ENCODE measurements at regions not wholly inside any gene's neighbourhood (a gene's known extent, or its start where the extent isn't known, plus 50 kb on each side); places are given as distances from the start of the nearest gene placed in this dataset.

DNA sequence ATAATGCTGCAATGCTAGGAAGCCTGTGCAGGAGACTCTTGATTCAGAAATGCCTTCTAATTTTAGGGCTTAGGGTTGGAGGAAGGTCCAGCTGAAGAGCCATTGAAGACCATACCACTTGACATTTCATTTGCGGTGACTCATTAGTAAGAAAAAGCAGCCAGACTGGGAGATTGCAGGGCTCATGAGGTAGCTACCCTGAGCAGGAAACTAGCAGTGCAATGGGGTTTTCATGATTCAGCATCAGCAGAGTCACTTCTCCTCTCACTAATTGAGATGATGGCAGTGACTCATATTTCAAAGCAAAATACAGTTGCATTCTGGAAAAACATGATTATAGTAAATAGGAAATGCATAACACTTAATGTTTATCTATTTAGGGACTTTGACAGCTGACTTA, 434.1 kb downstream of the DNAJB9 start:
- DNase-seq: no peak

DNA sequence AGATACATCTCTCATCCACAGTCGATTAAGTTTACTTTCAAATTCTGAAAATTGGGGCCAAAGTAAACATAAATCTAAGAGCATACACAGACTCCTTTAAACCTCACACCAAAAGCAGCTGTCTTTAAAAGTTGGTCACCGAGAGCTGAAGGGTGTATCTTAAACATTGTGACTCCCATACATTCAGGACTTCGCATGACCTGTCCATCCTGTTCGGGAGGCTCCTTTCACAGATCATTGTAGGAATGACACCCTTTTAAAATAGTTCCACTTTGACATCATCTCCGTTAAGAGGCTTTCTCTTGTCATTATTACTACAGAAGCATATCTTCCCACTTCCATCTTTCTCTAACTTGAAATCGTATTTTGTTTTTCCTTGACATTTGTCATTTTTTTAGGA, 440.0 kb downstream of the DNAJB9 start:
- no peak for DNase-seq

DNA sequence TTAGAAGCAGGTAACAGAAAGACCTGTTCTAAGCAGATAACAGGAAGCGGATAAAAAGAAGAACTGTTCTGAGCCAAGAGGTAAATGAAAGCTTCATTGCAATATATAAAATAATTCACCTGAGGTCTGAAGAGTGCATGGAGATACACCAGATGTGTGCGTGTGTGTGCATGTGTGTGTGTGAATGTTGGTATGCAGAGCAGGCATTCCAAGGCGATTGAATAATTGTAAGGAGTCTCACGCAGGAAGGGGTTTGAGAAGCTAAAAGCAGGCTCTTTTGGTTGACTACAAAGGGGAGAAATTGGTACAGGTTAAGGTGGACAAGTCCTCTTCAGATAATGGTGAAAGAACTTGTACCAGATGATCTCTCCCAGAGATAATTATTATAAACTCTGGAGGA, 450.6 kb downstream of the DNAJB9 start:
- DNase-seq: no peak

DNA sequence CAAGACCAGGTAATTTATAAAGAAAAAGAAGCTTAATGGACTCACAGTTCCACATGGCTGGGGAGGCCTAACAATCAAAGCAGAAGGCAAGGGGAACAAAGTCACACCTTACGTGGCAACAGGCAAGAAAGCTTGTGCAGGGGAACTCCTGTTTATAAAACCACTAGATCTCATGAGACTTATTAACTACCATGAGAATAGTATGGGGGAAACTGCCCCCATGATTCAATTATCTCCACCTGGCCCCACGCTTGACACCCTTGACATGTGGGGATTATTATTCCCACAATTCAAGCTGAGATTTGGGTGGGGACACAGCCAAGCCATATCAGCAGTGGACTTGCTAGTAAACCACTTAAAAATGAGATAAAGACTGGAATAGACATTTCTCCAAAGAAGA, 451.7 kb downstream of the DNAJB9 start:
- no peak for DNase-seq

DNA sequence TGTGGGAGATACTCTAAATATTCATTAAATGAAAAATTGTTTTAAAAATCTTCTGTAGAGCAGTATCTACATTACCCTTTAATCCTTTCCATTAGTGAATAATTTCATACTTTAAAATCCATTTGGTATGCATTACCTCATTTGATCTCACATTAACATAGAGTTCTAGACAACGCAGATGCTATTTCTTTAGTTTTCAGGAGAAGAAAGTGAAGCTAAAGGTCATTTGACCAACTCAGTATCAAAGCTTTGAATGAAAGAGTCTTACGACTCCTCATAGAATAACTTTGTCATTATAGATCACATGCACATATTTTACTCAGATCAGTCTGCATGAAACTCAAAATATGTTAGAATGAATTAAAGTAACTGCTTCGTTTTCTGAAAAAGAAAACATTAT, 460.2 kb downstream of the DNAJB9 start:
- no peak for DNase-seq

DNA sequence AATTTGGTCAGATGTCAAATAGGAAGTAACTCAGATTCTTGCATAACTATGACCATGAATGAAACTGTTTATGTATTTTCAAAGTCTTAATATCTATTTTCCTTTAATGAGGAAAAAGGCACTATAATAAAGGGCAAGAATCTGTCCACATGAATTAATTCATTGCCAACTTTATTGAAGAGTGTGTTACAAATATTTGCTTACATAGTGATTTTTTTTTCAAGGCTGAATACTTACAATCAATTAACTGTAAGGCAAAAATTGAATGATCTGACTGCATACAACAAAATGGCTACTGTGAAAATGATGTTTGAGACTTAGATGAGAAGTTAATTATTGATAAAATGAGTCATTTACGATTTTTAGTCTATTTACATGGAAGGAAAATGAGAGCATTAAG, 475.0 kb downstream of the DNAJB9 start:
- no peak for DNase-seq

DNA sequence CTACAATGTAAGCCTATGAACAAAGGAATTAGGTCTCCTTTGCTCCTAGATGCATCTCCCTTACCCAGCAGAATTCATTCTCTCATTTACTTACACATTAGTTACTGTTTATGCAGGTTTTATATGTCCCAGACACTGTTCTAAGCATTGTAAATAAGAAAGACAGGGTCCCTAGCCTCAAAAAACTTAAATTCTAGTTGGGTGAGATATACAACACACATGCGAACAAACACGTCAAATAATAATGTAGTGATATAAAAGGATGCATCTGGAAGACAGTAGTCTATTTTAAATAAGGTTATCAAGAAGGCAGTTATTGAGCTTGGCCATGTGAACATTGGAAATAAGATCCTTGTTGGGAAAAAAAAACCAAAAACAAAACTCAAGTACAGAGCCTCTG, 479.7 kb downstream of the DNAJB9 start:
- DNase-seq: no peak

DNA sequence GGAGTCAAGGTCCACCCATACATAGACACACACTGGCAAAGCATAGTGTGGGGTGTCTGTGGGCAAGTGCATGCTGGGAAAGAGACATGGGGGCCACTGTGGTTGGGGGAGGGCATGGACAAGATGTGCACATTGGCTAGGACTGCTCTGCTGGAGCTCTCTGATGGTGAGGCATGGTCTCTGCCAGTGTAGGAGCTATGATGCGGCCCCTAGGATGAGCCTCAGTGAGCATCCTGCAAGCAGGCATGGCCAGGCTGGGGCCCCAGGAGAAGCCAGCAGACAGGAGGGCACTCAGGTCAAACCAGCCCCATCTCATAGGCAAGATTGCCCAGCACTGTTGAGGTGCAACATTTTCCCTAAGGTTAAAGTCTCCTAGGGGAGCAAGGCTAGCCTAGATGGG, 489.4 kb downstream of the DNAJB9 start:
- DNase-seq: no peak

DNA sequence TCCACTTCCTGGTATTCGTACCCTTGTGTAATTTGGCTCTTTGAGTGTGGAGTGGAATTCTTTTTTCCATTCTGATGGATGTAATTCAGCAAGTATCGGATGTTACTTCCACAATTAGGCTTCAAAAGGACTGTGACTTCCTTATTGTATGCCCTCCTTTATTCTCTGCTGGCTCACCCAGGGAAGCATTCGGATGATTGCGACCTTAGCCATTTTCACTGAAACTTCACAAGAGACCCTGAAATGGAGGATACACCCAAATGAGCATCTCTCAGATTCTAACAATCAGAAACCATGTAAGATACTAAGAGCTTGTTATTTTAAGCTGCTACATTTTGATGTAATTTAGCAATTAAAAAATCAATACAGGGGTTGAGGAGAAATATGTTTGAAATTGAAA, 493.1 kb downstream of the DNAJB9 start:
- DNase-seq: no peak

DNA sequence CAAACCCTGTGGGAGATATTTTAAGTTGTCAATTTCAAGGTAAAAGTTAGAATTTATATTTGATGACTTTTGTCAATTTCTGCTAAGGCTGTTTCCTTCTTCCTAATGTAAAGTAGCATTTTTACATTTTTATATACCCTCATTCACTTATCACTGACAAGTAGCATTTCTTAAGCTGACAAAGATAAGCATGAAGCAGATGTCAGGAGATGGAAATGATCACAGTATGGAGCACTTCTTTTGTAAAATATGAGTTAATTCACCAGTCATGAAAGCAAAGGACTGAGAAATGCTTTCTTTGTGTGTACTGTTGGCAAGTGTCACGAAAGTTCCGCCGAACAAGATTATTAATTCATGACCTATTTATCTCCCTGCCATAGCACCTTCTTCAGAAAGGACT, 503.9 kb downstream of the DNAJB9 start:
- DNase-seq: no peak

DNA sequence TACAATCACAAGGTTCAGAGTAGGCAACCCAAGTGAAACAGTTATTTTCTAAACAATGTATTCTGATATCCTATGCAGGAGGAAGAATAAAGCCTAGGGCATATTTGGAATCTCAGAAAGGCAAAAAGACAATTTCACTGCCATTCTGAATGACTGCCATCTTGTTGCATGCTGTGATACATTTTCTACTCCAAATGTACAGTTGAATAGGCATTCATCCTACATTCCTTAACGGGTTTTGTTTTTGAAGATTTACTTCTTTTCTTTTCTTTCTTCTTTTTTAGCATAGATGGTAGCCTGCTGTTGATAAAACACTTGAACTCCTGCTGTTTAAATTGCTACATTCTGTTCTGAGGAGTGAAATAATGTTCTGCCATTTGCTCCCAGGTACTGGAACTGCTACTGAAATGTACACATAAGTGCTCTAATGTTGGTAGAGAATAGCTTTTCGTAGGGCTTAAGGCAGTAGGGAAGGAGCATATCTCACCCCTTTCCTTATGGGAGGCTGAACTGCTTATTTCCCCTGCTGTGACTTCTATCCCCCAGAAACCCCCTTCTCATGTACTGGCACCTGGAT, 506.8 kb downstream of the DNAJB9 start:
- DNase-seq: no peak

DNA sequence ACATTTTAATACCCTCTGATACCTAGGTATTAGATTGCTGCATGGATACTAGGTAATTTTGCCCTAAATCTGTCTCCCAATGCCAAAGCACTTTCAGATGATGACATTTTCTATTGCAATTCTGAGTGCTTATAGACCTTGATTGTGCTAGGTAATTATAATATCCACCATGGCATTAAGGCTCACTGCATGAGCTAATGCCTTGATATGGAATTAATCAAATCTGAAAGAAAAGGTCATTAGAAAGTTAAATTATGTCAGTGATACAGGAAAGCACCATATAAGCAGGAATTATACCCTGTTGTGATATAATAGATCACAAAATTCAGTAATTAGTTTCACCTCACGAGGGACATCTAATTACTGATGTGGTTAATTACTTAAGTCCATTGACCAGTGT, 521.4 kb downstream of the DNAJB9 start:
- DNase-seq: no peak

DNA sequence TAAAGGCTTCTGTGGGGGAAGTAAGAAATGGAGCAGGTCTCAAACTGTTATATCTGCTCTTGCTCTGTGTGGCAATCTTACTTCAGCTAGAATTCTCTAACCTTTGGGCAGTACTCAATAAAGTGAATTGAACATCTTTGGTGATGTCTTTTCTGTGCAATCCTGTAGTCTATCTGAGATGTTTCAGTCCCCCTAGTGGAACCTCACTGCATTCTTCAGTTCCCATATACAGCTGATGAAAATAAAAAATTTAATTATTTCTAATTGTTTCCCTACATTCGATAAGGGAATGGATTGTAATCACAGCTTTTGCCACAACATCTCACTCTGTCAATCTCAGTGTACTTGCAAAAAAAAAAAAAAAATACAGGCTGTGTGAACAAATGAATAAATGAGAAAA, 522.6 kb downstream of the DNAJB9 start:
- DNase-seq: no peak

DNA sequence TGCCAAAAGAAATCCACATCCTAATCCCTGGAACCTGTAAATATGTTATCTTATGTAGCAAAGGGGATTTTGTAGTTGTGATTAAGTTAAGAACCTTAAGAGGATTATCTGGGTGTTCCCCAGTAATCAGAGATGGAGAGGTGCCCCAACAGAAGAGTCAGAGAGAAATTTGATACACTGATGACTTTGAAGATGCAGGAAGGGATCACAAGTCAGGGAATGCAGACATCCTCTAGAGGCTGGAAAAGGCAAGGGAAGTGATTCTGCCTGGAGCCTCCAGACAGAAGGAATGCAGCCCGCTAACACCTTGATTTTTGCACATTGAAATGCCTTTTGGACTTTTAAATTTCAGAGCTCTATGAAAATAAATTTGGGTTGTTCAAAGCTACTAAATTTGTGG, 531.7 kb downstream of the DNAJB9 start:
- DNase-seq: no peak

DNA sequence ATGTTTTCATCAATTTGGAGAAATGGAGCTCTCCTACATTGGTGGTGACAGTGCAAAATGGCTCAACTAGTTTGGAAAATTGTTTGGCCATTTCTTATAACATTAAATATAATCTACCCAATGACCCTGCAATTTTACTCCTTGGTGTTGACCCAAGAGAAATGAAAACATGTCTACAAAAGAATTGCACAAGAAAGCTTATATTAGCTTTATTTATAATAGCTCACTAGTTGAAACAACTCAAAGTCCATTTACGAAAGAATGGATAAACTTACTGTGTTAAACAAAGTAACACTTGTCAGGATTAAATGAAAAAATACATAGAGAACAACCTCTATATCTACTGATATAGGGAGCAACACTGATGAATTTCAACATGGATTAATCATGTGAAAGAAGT, 539.9 kb downstream of the DNAJB9 start:
- no peak for DNase-seq

DNA sequence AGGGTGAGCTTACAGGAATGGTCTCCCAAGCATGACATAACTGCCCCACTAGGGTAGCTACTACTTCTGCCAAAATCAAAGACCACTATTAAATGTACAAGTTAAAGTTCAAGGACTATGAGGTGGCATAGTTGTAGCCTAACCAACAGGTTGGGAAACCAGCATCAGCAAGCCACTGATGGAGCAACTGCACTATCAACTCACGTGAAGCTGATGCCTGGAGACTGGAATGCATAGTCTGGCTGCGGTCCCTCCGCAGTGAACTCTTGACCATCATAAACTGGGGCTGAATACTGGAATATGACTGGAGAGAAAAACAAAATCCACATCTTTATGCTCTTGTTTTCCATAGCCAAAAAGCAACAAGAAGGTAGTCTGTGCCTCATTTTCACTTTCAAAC, 541.4 kb downstream of the DNAJB9 start:
- DNase-seq: no peak

DNA sequence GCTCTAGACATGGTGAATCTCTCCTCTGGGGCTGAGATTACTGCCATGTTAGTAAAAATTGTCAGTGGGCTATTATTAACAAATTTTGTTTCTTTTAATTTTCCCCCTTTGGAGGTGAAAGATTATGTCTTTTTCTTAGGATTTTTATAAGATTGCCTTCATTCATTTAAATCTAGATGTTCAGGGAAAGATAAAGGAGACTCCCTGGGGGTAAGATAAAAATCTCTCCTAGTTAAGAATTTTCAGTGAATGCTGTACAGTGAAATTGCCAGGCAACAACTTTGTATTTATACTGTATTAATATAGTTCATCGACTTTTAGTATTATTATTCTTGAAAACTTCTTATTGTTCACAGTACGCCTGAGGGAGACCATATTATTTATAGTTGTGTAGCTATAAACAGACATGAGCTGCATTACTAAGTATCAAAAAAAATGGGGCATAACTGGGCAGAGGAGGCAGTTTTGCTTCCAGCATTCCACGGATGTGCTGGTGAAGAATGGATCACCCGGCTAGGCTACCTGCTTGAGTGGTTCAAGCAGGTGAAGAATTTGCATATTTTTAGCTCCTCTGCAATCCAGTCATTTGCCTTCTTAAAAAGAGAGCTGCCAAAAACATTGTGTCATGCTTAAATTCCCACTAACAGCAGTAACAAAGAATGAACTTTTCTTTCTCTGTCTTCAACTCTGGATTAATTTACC, 552.1 kb downstream of the DNAJB9 start:
- DNase-seq: no peak

DNA sequence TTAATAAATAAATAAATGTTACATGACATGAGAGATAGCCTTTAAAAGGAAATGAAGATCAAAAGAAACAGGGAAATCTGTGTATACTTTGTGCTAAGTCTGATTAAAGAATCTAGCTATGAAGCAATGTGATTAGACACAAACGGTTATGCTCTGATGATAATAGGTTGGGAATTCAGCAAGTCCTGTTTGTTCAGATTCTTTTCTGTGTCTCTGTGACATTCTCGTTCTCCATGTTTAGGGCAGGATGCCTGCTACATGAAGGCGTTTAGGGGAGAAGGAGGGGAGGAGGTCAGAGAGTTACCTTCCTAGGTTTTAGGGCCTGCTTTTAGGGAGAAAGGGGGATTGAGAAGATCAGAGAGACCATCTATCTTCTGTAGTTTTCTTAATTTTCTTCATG, 555.3 kb downstream of the DNAJB9 start:
- no peak for DNase-seq

DNA sequence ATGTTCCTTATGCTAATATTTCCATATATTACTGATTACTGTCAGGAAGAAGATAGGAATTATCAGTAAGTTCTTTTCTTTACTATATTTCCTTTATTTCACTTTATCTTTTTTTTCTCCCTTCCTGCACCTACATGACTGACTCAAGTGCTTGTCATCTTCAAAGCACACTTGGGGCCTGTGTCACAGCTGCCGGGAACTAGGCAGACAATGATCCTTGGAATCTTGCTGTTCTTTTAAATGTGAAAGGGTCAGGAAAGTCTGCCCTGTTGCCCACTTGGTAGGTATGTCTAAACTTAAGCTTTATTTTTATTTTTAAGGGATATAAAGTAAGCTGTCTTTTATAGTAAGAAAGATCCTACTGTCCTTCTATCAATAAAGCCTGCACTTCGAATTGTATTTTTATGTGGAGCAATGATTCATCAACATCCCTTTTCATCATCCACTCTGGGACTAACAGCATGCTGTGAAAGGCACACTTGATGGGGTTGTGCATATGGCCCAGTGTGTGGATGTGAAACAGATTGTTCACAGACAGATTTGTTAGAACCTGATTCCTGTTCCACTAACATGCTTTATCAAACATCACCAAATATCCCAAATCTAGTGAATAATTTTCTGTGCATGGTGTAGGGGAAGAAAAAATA, 556.9 kb downstream of the DNAJB9 start:
- no peak for DNase-seq

DNA sequence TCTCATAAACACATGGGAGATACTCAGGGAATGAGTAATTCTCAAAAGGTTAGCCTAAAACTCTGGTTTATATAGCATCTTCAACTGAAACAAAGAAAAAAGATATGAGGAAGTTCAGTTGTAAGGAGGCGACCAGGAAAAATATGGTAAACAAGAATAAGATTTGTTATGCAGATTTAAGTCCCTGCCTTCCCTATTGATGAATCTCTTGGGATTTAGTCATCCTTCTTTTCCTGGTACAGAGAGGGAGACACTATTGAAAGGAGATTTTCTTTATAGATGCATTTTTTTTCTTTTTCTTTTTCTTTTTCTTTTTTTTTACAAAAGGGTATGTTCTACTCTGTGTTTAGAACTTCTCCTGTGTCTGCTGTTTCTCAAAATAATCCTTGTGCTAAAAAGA, 557.5 kb downstream of the DNAJB9 start:
- DNase-seq: no peak

DNA sequence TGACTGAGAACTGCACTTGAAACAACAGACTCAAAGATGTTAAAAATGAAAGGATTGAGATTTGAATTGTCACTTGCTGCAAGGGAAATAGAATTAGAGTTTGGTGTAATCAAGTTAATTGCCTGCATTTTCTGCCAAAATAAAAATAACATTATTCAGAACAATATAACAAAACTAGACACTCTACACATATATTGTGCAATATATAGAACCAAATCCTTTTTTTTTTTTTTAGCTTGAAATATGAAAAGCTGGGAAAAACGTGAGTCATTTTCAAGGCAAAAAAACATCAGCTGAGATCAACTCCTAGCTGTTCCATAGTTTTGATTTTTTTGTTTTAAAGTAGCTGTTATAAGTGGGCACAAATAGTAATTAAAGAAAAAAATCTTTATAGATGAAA, 561.5 kb downstream of the DNAJB9 start:
- DNase-seq: no peak

DNA sequence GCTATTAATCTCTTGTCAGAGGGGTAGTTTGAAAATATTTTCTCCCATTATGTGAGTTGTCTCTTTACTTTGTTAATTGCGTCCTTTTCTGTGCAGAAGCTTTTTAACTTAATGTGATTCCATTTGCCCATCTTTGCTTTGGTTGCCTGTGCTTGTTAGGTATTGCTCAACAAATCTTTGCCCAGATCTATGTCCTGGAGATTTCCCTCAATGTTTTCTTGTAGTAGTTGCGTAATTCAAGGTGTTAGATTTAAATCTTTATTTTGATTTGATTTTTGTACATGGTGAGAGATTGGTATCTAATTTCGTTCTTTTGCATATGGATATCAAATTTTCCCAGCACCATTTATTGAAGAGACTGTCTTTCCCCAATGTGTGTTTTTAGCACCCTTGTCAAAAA, 567.2 kb downstream of the DNAJB9 start:
- DNase-seq: no peak

DNA sequence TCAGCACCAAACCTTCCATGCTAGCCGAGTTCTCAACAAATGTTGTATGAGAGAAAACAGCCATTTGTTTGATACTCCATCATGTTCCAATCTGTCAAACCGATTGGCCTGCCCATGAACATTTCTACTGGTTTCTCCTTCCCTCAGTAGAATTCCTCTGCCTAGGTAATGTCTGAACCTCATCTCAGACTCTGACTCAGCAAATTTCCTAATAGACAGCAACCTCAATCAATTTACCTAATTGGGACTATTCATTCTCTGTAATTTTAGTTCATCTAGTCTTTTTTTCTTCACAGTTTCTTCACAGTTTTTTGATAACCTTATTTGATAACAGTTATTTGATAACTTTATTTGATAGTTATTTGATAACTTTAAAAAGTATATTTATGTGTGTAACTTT, 585.1 kb downstream of the DNAJB9 start:
- DNase-seq: no peak

DNA sequence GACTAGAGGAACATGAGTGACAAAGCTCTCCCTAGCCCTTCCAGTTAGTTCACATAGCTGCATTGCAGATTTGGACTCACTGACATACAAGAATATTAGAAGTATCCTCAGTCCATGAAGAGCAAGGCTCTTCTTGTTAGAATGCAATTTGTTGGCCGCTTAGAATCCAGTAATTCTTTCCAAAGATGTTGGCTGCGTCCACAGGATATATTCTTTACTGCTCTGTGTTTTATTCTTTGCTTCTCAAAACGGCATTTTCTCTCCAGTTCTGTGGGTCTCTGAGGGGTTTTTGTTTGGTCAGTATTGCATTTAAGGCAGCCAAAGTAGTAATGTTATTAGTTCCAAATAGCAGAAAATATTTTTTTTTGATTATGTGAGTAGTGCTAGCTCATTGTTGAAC, 588.6 kb downstream of the DNAJB9 start:
- no peak for DNase-seq

DNA sequence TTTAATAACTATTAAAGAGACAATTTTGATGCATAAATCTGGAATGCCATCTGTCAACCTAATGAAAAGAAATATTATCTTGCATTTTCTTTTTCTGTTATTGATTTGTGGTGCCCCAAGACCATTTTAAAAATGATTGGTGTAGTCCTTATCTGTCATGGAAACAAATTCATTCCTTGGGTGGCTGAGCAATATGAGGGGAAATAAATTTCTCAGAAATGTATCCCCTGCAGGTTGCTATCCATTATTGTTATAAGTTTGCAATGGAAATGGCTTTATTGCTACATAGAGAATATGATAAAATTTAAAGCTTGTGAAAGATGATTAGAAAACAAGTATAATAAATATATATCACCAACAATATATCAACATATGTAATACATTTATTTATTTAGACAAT, 607.0 kb downstream of the DNAJB9 start:
- no peak for DNase-seq
